22Rv1 (cell line): ENCODE measurements at regions not wholly inside any gene's neighbourhood (a gene's known extent, or its start where the extent isn't known, plus 50 kb on each side); places are given as distances from the start of the nearest gene placed in this dataset.
"Not testable (repeated sequence)": the region's sequence is repeated elsewhere in the genome, so short reads cannot be mapped to it uniquely, and the experiment has no call there.

Experiments used
- ZFX ChIP-seq: fragments of 450-650 bp; IDR thresholded peaks from 2 replicates; pipeline ENCODE4 v1.6.1; 2017; ENCODE audit warnings: antibody characterized with exemption, borderline replicate concordance
- TF ChIP-seq, protein P1 (sequence below): fragments of 450-650 bp; IDR thresholded peaks from 2 replicates; pipeline ENCODE4 v1.5.1; 2017; ENCODE audit warnings: mild to moderate bottlenecking

GRCh38 chr1:121547726-121548125 is 363.0 kb downstream of the SRGAP2C start:
- TF ChIP-seq, protein P1, sequence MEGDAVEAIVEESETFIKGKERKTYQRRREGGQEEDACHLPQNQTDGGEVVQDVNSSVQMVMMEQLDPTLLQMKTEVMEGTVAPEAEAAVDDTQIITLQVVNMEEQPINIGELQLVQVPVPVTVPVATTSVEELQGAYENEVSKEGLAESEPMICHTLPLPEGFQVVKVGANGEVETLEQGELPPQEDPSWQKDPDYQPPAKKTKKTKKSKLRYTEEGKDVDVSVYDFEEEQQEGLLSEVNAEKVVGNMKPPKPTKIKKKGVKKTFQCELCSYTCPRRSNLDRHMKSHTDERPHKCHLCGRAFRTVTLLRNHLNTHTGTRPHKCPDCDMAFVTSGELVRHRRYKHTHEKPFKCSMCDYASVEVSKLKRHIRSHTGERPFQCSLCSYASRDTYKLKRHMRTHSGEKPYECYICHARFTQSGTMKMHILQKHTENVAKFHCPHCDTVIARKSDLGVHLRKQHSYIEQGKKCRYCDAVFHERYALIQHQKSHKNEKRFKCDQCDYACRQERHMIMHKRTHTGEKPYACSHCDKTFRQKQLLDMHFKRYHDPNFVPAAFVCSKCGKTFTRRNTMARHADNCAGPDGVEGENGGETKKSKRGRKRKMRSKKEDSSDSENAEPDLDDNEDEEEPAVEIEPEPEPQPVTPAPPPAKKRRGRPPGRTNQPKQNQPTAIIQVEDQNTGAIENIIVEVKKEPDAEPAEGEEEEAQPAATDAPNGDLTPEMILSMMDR: not testable (repeated sequence)
- not testable (repeated sequence) for TF ChIP-seq ZFX
